GM19239 (cell line): ENCODE measurements at regions not wholly inside any gene's neighbourhood (a gene's known extent, or its start where the extent isn't known, plus 50 kb on each side); places are given as distances from the start of the nearest gene placed in this dataset.
"Not testable (repeated sequence)": the region's sequence is repeated elsewhere in the genome, so short reads cannot be mapped to it uniquely, and the experiment has no call there.

Experiments used
- DNase-seq: peaks from one replicate; pipeline ENCODE4 v3.0.0; 2011; ENCODE audit warnings: low spot score; ENCODE audit not compliant: insufficient read length
- FAIRE-seq: peaks from 2 replicates; lab custom pipeline; 2011; peaks lifted over from hg19 to GRCh38; lab: Jason Lieb, UNC

DNA sequence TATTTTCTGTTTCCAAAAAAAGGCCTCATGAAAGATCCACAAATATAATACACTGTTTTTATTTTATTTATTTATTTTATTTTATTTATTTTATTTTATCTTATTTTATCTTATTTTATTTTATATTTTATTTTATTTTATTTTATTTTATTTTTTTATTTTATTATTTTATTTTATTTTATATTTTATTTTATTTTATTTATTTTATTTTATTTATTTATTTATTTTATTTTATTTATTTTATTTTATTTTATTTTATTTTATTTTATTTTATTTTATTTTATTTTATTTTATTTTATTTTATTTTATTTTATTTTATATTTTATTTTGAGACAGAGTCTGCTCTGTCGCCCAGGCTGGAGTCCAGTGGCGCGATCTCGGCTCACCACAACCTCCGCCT lies 285.9 kb upstream of the LYZL1 start:
- FAIRE-seq = not testable (repeated sequence)

DNA sequence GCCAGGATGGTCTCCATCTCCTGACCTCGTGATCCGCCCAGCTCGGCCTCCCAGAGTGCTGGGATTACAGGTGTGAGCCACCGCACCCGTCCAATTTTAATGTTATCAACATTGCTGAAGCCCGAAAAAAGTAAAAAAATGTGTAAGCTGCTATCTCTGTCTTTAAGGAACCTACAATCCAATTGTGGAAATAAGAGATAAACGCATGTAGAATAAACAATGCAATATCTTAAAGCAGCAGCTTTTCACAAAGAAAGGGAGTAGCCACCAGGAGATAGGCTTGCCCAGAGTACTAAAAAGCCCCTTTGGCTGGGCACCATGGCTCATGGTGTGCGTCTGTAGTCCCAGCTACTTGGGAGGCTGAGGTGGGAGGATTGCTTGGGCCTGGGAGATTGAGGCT lies 282.9 kb upstream of the LYZL1 start:
- FAIRE-seq (no peak), DNase-seq (no peak)

More for the DNA sequence above, 285.9 kb upstream of the LYZL1 start:
- not testable (repeated sequence) for DNase-seq

DNA sequence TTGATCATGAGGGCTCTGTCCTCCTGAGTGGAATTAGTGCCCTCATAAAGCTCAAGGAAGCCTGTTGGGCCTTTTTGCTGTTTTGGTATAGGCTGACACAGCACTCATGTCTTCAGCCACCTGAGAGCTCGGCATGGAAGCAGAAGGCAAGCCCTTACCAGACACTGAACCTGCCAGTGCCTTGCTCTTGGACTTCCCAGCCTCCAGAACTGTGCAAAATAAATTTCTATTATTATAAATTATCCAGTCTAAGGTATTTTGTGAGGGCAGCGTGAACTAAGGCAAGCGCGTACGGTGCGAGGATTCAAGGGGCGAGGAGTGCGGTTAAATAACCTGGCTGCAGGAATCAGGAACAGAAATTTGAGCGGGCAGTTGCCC lies 281.5 kb upstream of the LYZL1 start:
- DNase-seq (no peak), FAIRE-seq (no peak)

DNA sequence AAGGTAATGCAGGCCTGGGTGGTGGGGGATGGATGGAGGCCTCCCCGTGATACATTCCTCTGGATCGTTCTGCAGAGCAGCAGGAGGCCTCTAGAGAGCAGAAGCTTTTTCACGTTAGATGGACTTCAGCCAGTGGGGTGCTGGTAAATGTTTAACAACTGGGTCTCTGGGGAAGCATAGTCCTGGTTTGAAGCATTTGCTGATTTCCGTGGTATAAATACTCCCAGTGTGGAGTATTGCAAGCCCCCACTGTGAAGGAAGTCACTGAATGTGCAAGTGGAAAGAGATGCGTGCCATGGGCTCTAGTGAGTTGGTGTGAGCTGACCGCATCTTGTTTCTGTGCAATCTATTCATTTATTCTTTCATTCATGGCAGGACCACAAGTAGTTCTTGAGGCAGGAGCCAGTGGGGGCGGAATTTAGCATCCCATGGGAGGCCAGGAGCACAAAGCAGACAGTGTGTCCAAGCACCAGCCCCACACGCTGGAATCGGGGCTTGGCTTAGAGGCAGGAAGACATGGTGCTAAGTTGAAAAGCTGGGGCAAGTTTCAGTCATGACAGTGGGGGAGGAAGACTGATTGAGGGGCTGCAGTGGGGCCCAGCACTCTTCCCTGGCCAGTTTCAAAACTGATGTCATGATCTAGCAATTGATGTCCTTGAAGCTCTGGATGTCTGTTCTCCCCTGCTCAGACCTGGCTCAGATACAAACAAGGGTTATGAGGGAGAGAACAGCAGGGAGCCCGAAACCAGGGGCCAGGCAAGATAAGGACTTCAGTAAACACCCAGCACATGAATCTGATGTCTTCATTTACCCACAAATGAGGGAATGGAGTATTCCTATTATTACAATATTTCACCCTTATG lies 280.9 kb upstream of the LYZL1 start:
- DNase-seq (no peak), FAIRE-seq (no peak)

DNA sequence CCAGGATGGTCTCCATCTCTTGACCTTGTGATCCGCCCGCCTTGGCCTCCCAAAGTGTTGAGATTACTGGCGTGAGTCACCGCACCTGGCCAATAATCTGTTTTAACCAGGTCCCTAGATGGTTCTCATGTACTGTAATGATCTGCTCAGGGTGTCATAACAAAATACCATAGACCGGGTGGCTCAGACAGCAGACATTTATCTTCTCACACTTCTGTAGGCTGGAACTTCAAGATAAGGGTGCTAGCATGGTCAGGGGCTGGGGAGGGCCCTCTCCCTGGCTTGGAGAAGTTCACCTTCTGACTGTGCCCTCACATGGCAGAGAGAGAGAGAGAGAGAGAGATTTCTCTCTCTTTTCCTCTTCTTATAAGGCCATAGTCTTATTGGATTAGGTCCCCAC lies 279.4 kb upstream of the LYZL1 start:
- DNase-seq (no peak), FAIRE-seq (no peak)

DNA sequence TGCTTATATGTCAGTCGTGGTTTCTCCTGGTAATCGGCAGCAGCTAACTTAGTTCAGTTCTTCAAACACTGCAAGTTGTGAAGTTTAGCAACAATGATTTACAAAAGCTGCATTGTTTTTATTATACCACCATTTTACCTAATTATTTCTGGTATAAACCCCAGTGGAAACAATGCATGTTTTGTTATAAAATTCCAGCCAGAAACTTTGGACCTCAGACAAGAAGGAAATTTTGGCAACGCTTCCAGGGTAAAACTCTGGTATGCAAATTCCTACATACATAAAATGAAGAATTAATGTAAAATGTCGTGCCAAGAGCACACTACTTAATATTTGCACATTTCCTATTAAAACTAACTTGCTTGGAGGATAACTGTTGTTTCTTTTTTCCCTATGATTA lies 277.4 kb upstream of the LYZL1 start:
- no peak for DNase-seq
- FAIRE-seq = no peak

DNA sequence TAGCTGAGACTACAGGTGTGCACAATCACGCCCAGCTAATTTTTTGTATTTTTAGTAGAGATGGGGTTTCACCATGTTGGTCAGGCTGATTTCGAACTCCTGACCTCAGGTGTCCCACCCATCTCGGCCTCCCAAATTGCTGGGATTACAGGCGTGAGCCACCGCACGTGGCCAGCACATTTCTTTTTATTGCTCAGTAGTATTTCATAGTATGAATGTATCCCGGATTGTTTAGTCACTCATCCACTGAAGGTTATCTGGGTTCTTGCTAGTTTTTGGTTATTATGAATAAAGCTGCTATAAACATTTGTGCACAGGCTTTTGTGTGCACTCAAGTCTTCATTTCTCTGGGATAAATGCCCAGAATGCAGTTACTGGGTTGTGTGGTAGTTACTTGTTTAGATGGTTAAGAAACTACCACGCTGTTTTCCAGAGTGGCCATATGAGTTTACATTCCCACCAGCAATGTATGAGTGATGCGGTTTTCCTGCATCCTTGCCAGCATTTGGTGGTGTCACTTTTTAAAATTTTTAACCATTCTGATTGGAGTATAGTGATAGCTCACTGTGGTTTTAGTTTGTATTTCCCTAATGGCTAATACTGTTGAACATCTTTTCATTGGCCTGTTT lies 275.8 kb upstream of the LYZL1 start:
- DNase-seq (no peak), FAIRE-seq (no peak)

DNA sequence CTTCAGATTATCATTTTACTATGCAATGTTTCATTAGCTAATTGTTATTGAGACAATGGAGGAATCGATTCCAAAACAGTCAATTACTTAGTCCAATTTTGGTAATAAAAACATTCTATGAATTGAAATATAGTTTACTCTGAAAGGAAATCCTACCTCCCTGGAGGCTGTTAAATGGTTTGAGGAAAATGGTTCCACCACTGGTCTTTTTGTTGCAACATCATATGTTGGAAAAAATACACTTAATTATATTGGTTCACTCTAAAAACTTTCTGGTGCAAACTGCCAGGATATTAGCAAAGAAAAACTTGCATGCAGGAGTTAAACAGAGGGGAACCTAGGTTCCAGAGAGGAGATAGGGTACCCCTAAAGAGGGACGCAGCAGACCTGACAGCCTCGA lies 267.3 kb upstream of the LYZL1 start:
- DNase-seq (no peak), FAIRE-seq (no peak)

DNA sequence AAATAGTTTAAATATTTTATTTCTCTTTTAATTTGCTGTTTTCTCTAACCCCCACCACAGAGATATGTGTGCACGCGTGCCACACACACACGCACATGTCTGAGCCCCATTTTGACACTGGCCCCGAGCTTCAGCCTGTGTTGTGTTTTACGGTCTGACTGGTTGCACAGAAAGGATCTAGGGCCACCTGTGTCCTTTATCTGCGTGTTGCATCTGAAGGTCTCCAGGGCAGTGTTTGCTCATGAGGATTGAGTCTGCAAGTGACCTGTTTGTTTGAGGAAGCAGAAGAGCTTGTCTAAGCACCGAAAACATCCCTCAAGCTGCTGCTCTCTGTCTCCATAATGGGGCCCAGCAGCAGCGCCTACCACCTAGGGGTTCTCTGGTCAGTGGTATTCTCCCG lies 266.4 kb upstream of the LYZL1 start:
- FAIRE-seq (no peak), DNase-seq (no peak)

DNA sequence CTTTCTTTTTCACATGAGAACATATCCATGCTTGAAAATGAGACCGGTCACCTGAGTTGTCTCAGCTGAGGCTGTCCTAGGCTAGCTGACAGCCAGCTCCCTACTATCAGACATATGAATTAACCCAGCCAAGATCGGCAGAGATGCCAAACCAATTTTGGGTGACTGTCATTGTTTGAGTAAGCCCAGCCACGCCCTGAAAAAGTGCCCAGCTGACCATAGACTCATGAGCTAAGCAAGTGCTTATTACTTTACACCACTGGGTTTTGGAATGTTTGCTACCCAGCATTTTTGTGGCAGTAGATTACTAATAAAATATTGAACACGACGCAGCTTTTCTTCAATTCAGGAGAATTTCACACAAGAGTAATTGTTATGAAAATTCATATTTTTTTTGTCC lies 265.2 kb upstream of the LYZL1 start:
- DNase-seq (no peak), FAIRE-seq (peak; percentile 28)

DNA sequence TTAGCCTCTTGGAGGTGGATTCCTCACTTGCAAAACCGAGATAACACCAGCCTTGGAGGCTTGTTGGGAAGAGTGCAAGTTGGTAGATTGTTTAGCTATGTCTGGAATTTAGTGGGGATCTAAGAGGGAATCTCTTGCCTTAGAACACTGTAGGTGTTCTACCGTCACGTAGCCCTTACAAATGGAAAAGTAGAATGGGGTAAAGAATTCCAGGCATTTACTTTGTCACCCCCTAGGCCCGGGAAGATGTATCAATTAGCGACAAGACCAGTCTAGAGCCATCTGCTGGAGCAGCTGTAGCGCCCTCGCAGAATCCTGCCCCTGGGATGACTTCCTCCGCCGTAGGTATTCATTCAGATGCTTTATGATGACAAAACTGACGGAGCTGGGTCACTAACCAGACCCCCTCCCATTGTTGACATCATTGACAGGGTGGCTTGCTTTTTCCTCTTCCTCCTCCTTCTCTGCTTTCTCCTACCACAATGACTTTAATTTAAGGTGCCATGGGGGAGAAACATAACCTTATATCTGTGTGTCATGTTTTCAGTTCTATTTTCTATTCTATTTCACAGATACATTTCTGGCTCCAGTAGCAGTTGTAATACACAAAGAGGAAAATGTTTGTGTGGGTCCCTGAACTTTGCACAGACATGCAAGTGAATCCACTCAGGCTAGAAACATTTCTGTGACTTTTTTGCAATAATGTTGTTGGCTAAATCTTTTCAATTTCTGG lies 262.6 kb upstream of the LYZL1 start:
- DNase-seq (no peak), FAIRE-seq (no peak)

DNA sequence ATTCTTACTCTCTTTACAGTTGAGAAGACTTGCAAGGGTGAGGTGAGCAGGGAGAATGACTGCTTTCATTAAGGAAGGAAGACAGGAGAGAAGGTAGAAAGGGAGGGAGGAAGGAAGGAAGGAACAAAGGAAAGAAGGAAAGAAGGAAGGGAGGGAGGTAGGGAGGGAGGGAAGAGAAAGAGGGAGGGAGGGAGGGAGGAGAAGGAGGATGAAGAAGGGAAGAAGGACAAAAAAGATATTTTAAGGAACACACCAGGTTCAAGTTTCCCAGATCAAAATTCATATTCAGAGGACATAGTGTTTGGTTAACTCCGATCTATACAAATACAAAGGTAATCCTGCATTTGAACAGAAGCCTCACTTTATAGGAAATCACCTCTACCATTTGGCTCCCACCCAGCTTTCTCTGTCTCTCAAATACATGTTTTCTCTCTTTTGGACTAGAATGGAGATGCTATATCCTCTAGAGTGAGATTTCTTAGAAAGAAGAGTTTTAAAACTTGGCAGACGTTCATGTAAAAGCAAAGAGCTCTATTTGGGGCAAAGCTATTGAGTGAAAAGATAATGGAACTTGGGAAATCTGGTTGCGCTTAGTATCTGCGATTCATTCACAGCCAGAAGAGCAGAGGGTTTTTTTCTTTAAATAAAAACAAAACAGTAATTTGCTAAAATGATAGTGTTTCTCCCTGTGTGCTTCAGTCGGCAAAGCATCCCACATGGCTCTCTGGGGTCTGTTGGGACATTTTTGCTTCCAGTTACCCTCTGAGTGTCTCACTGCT lies 261.9 kb upstream of the LYZL1 start:
- FAIRE-seq (no peak), DNase-seq (no peak)

DNA sequence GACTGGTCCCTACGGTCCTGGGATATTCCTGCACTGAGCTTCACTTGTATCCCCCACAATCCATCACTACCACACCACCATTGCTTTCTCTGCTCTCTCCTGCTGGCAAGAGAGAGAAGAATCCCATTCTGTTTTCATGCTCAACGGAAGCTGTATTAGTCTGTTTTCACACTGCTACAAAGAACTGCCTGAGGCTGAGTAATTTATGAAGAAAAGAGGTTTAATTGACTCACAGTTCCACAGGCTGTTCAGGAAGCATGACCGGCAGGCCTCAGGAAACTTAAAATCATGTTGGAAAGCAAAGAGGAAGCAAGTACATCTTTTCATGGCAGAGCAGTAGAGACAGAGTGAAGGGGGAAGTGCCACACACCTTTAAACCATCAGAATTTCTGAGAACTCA lies 260.4 kb upstream of the LYZL1 start:
- FAIRE-seq = no peak
- DNase-seq = no peak

DNA sequence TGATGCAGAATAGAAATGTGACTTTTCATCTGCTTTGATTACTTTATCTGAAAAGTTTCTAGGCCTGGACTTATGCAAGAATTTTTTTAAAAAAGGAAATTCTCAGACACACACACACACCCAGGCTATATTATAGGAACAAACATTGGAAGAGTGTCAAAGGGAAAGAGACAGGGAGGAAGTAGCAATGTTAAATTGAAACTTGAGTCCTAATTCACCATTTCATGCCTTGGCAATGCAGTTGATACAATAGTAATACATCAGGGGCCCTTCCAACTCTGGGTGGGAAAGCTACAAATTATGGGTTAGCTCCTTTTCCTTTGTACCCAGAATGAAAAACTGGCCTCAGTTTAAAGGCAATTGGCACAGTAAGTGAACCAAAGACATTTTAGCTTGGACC lies 258.0 kb upstream of the LYZL1 start:
- no peak for FAIRE-seq
- DNase-seq = no peak

DNA sequence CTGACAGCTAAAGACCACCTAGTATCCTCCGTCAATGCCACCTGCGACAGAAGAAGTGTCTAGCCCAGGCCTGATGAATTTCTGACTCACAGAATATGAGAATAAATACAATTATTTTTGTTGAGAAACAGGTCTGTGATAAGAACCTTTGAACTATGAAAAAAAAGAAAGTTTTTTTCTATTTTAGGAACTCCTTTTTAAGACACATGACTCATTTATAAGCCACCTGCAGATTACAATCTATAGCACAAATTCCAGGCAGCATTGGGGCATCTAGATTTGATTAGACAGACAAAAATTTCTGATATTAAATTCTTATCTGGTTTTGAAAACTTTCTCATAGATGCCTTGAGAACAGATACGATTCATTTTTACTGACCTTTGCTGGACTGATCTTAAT lies 256.7 kb upstream of the LYZL1 start:
- no peak for FAIRE-seq
- no peak for DNase-seq

DNA sequence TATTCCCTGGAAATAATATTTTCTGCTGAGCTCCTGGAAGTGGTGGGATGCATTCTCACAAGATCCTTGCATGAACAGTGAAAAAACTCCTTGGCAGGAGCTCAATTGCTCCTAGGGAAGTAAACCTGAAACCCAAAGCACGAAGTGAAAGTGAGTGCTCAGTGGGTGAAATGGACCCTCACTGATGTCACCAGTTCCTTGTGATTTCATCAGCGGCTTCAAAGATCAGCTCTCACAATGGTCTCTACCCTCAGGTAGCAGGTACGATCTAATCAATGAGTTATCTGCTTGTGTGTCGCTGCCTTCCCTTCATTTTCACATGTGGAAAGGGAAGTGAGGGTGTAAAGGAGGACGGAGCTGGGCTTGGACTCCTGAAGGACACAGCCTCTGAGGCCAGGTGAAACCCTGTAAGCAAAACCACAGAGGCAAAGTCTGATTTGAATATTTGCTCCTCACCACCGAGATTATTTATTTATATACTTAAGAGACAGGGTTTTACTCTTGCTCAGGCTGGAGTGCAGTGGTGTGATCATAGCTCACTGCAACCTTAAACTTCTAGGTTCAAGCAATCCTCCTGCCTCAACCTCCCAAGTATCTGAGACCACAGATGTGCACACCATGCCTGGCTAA lies 255.4 kb upstream of the LYZL1 start:
- FAIRE-seq = peak; percentile 80
- DNase-seq = no peak

DNA sequence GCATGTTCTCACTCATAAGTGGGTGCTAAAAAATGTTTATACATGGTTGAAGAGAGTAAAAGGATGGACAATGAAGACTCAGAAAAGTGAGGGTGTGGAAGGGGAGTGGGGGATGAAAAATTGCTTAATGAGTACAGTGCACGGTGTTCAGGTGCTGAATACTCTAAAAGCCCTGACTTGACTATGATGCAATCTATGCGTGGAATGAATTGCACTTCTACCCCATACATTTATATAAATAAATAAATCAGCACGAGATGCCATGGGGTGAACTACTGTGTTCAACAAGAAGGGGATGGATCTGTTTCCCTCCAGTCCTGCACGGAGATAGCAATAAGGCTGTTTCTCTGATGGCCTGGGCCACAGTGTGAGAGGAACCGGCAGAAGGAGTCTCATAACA lies 254.3 kb upstream of the LYZL1 start:
- FAIRE-seq (no peak), DNase-seq (no peak)

DNA sequence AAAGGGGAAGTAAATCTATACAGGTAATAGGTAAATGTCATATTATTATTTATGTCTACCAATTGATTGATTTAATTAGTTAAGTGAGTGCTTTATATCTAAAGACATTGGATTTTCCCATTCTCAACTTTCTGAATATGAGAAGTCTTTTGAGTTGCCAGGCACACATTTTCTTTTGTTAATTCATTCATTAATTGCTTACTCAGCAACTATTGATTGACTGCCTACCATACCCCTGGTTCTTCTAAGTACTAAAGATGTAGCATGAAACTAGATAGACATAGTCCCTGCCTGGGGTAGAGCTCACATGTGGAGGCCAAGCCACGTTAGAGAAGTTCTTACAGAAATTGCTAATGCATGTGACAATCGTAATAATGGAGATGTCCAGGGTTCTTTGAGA lies 253.1 kb upstream of the LYZL1 start:
- no peak for FAIRE-seq

DNA sequence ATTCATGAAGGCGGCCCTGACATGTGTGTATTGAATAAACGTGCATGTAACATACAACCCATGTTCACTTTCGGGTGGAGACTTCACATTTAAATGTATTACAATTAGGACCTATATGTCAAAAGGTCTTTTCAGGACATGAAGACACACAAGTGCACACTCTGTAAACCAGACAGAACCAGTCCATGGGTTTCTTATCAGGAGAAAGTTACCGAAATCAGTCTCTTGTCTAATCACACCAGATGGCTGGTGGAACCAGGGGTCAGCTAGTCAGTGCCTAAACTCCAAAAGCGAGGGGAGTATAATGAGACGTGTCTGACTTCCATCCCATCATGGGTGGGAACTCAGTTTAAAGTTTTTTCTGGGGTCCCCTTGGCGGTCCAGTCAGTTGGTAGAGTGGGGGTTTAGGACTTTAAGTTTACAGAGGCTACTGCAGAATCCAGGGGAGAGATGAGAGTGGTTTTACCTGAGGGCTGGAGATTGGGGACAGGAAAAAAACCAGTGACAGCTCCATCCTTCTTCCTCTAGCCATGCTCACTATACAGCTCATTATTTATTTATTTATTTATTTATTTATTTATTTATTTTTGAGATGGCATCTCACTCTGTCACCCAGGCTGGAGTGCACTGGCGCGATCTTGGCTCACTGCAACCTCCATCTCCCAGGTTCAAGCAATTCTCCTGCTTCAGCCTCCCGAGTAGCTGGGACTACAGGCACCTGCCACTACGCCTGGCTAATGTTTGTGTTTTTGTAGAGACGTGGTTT lies 251.3 kb upstream of the LYZL1 start:
- DNase-seq (no peak), FAIRE-seq (no peak)

More for the DNA sequence above, 253.1 kb upstream of the LYZL1 start:
- DNase-seq = no peak
